H9 (cell line): ENCODE measurements at regions not wholly inside any gene's neighbourhood (a gene's known extent, or its start where the extent isn't known, plus 50 kb on each side); places are given as distances from the start of the nearest gene placed in this dataset.

Experiments used
- DNase-seq: peaks from one replicate; pipeline ENCODE4 v3.0.0-alpha.2; 2017
- H2AFZ ChIP-seq: one replicate; pipeline ENCODE4 v1.6.1; 2013; ENCODE audit warnings: mild to moderate bottlenecking, low read length, control low read depth, moderate library complexity
- H2AK5ac ChIP-seq: 2 replicates; pipeline ENCODE4 v1.6.1; 2013; ENCODE audit warnings: low read length, control low read depth, mixed read lengths; ENCODE audit not compliant: insufficient read length
- H2BK120ac ChIP-seq: one replicate; pipeline ENCODE4 v1.6.1; 2013; ENCODE audit warnings: low read depth, mild to moderate bottlenecking, low read length, control low read depth, inconsistent platforms; ENCODE audit not compliant: poor library complexity, severe bottlenecking
- H2BK12ac ChIP-seq: 2 replicates; pipeline ENCODE4 v1.6.1; 2013; ENCODE audit warnings: low read length, control low read depth, mixed read lengths, low read depth; ENCODE audit not compliant: insufficient read length
- H2BK15ac ChIP-seq: 2 replicates; pipeline ENCODE4 v1.6.1; 2013; ENCODE audit warnings: low read depth, low read length, control low read depth
- H2BK20ac ChIP-seq: one replicate; pipeline ENCODE4 v1.6.1; 2013; ENCODE audit warnings: low read depth, mild to moderate bottlenecking, low read length, control low read depth, inconsistent platforms; ENCODE audit not compliant: poor library complexity, severe bottlenecking
- H2BK5ac ChIP-seq: 2 replicates; pipeline ENCODE4 v1.6.1; 2013; ENCODE audit warnings: low read length, control low read depth, mixed read lengths; ENCODE audit not compliant: insufficient read length
- H3K14ac ChIP-seq: 2 replicates; pipeline ENCODE4 v1.6.1; 2013; ENCODE audit warnings: low read length, control low read depth; ENCODE audit not compliant: insufficient read depth
- H3K18ac ChIP-seq: 2 replicates; pipeline ENCODE4 v1.6.1; 2013; ENCODE audit warnings: low read depth, mild to moderate bottlenecking, mixed read lengths, low read length, control low read depth; ENCODE audit not compliant: insufficient read length
- H3K23ac ChIP-seq: 2 replicates; pipeline ENCODE4 v1.6.1; 2013; ENCODE audit warnings: low read length, control low read depth, mixed read lengths, low read depth; ENCODE audit not compliant: insufficient read length
- H3K23me2 ChIP-seq: 2 replicates; pipeline ENCODE4 v1.6.1; 2013; ENCODE audit warnings: low read depth, mild to moderate bottlenecking, mixed read lengths, low read length, control low read depth; ENCODE audit not compliant: insufficient read length, poor library complexity, severe bottlenecking
- H3K27ac ChIP-seq: 2 replicates; pipeline ENCODE4 v1.5.1; 2013; ENCODE audit warnings: low read length, control low read depth, mixed read lengths, low read depth; ENCODE audit not compliant: insufficient read length
- H3K27me3 ChIP-seq: 2 replicates; pipeline ENCODE4 v1.6.1; 2013; ENCODE audit warnings: low read length, control low read depth, inconsistent platforms; ENCODE audit not compliant: insufficient read depth
- H3K4ac ChIP-seq: 2 replicates; pipeline ENCODE4 v1.6.1; 2013; ENCODE audit warnings: low read depth, mild to moderate bottlenecking, control low read depth, inconsistent platforms, low read length, moderate library complexity
- H3K4me1 ChIP-seq: 2 replicates; pipeline ENCODE4 v1.6.1; 2013; ENCODE audit warnings: low read length, control low read depth, inconsistent platforms; ENCODE audit not compliant: insufficient read depth
- H3K4me2 ChIP-seq: 2 replicates; pipeline ENCODE4 v1.6.1; 2013; ENCODE audit warnings: low read length, control low read depth, mixed read lengths; ENCODE audit not compliant: insufficient read length, insufficient read depth
- H3K56ac ChIP-seq: 2 replicates; pipeline ENCODE4 v1.6.1; 2013; ENCODE audit warnings: low read depth, mild to moderate bottlenecking, mixed read lengths, low read length, control low read depth; ENCODE audit not compliant: insufficient read length
- H3K79me1 ChIP-seq: 2 replicates; pipeline ENCODE4 v1.6.1; 2013; ENCODE audit warnings: low read depth, mild to moderate bottlenecking, moderate library complexity, low read length, control low read depth, inconsistent platforms; ENCODE audit not compliant: insufficient read depth, poor library complexity, severe bottlenecking
- H3K79me2 ChIP-seq: 2 replicates; pipeline ENCODE4 v1.6.1; 2013; ENCODE audit warnings: low read length, control low read depth, inconsistent platforms; ENCODE audit not compliant: insufficient read depth
- H3K9ac ChIP-seq: 2 replicates; pipeline ENCODE4 v1.6.1; 2013; ENCODE audit warnings: low read length, control low read depth, mixed read lengths; ENCODE audit not compliant: insufficient read length; ENCODE audit errors: extremely low read depth
- H3K9me3 ChIP-seq: one replicate; pipeline ENCODE4 v1.6.1; 2013; ENCODE audit warnings: low read depth, low read length, inconsistent platforms; ENCODE audit not compliant: control insufficient read depth
- H3T11ph ChIP-seq: one replicate; pipeline ENCODE4 v1.6.1; 2013; ENCODE audit warnings: mild to moderate bottlenecking, low read length, control low read depth, inconsistent platforms
- H4K20me1 ChIP-seq: one replicate; pipeline ENCODE4 v1.6.1; 2013; ENCODE audit not compliant: control insufficient read depth, insufficient read length, insufficient read depth
- H4K5ac ChIP-seq: 2 replicates; pipeline ENCODE4 v1.6.1; 2013; ENCODE audit warnings: low read depth, mild to moderate bottlenecking, mixed read lengths, low read length, control low read depth; ENCODE audit not compliant: insufficient read length
- H4K8ac ChIP-seq: replicated peaks from 2 replicates; pipeline ENCODE4 v1.6.1; 2013; ENCODE audit warnings: low read length, control low read depth, mixed read lengths, low read depth; ENCODE audit not compliant: insufficient read length
- H4K91ac ChIP-seq: 2 replicates; pipeline ENCODE4 v1.6.1; 2013; ENCODE audit warnings: low read depth, mild to moderate bottlenecking, moderate library complexity, mixed read lengths, low read length, control low read depth; ENCODE audit not compliant: insufficient read length
- H3K27ac Mint-ChIP-seq, 3 experiments: 2 replicates in 2 of 3; 3 replicates in 1 of 3; pipeline ENCODE4 v1.8.0; 2020 to 2021; ENCODE audit warnings: mixed read lengths in 3 of 3, mild to moderate bottlenecking in 1 of 3, moderate library complexity in 1 of 3
- H3K27me3 Mint-ChIP-seq: 2 replicates; pipeline ENCODE4 v1.8.0; 2021; ENCODE audit warnings: low read depth, mild to moderate bottlenecking, moderate library complexity, mixed read lengths
- H3K36me3 Mint-ChIP-seq, 3 experiments: 2 replicates in 2 of 3; 3 replicates in 1 of 3; pipeline ENCODE4 v1.8.0; 2020 to 2021; ENCODE audit warnings: low read depth in 3 of 3, mixed read lengths in 3 of 3; ENCODE audit not compliant: insufficient read depth in 1 of 3
- H3K4me1 Mint-ChIP-seq, 2 experiments: 2 replicates each; pipeline ENCODE4 v1.8.0; 2020; ENCODE audit warnings: mixed read lengths in 2 of 2
- H3K4me3 Mint-ChIP-seq, 2 experiments: 2 replicates in 1 of 2; 3 replicates in 1 of 2; pipeline ENCODE4 v1.8.0; 2020 to 2021; ENCODE audit warnings: mild to moderate bottlenecking in 2 of 2, mixed read lengths in 2 of 2, moderate library complexity in 1 of 2
- H3K9me3 Mint-ChIP-seq, 2 experiments: 2 replicates in 1 of 2; 3 replicates in 1 of 2; pipeline ENCODE4 v1.8.0; 2020; ENCODE audit warnings: mild to moderate bottlenecking in 2 of 2, mixed read lengths in 2 of 2, moderate library complexity in 1 of 2
- CTCF ChIP-seq: fragments of 200-600 bp; sonication (generic); conservative IDR thresholded peaks from 3 replicates; pipeline ENCODE4 v1.8.0; 2021; ENCODE audit warnings: antibody characterized with exemption, mild to moderate bottlenecking
- WGBS: extraction: QIAGEN DNeasy Blood & Tissue Kit; methylation state at CpG from one replicate; pipeline ENCODE4 v1.1.7; 2013; ENCODE audit warnings: missing lambda C conversion rate, low lambda C conversion rate, mixed read lengths; ENCODE audit not compliant: insufficient read length; ENCODE audit errors: extremely low coverage; 5-methylcytosine and 5-hydroxymethylcytosine counted together

- Histone ChIP-seq H2AFZ (no peak overlapping the region), H3K4me1 (no peaks in the 10 kb centered on the region), H3K27ac (no peak overlapping the region), H2BK12ac (no peak overlapping the region), H4K8ac (no peak overlapping the region), H2BK20ac (no peak overlapping the region), H3K9ac (no peak overlapping the region), H3K79me1 (no peaks in the 10 kb centered on the region), H3K18ac (no peak overlapping the region), H2AK5ac (no peak overlapping the region), H4K91ac (no peak overlapping the region), H3K9me3 (no peaks in the 10 kb centered on the region), H2BK120ac (no peak overlapping the region), H3K23me2 (no peaks in the 10 kb centered on the region), H4K5ac (no peak overlapping the region), H4K20me1 (no peaks in the 10 kb centered on the region), H3K4me2 (no peak overlapping the region), H2BK15ac (no peak overlapping the region), H3T11ph (no peak overlapping the region), H3K14ac (no peak overlapping the region), H3K4ac (no peak overlapping the region), H3K23ac (no peak overlapping the region), H3K79me2 (no peaks in the 10 kb centered on the region), H3K27me3 (no peaks in the 10 kb centered on the region), H3K56ac (no peak overlapping the region), H2BK5ac (no peak overlapping the region)
- no peak overlapping the region for H3K27ac Mint-ChIP-seq
- TF ChIP-seq CTCF, result no peak
- H3K4me3 Mint-ChIP-seq, result no peak overlapping the region
- no CpG with 5 or more reads among the region's 5 CpGs for WGBS
- H3K4me1 Mint-ChIP-seq, result no peaks in the 10 kb centered on the region
- H3K36me3 Mint-ChIP-seq, result no peaks in the 10 kb centered on the region
- no peaks in the 10 kb centered on the region for H3K27me3 Mint-ChIP-seq
- no peak for DNase-seq
- no peaks in the 10 kb centered on the region; a peak in 1 of 5 replicates for H3K9me3 Mint-ChIP-seq
Observed at GRCh38 chr6:18561037-18561750, 174.0 kb downstream of the RNF144B start.
